ENCODE measurements at regions not wholly inside any gene's neighbourhood (a gene's known extent, or its start where the extent isn't known, plus 50 kb on each side); places are given as distances from the start of the nearest gene placed in this dataset.

DNA sequence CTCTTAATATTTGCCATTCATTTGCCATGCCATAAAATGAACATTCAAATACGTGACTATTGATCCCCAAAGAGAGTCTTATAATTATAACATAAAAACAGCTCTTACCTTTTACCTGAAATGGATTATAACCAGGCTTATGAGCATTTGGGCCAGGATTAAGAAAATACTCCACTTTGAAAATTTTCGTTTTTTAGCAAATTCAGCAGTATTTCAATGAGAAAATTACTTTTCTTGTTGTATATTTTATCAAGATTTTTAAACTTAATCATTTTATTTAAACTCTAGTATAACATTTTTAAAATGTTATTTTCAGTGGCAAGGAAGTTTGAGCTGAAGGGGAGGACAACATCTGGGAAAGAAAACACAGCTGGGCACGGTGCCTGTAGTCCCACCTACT is 59.0 kb upstream of the RAPGEF2 start:
- no peak for TF ChIP-seq POLR2A (IDR thresholded peaks at IDR 0.05)
- TF ChIP-seq, protein P1, sequence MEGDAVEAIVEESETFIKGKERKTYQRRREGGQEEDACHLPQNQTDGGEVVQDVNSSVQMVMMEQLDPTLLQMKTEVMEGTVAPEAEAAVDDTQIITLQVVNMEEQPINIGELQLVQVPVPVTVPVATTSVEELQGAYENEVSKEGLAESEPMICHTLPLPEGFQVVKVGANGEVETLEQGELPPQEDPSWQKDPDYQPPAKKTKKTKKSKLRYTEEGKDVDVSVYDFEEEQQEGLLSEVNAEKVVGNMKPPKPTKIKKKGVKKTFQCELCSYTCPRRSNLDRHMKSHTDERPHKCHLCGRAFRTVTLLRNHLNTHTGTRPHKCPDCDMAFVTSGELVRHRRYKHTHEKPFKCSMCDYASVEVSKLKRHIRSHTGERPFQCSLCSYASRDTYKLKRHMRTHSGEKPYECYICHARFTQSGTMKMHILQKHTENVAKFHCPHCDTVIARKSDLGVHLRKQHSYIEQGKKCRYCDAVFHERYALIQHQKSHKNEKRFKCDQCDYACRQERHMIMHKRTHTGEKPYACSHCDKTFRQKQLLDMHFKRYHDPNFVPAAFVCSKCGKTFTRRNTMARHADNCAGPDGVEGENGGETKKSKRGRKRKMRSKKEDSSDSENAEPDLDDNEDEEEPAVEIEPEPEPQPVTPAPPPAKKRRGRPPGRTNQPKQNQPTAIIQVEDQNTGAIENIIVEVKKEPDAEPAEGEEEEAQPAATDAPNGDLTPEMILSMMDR (IDR thresholded peaks at IDR 0.05): no peak

All from transverse colon (tissue), 3 donors.